K562 (cell line): ENCODE measurements at regions not wholly inside any gene's neighbourhood (a gene's known extent, or its start where the extent isn't known, plus 50 kb on each side); places are given as distances from the start of the nearest gene placed in this dataset.

Experiments used
- ATF7 ChIP-seq: fragments of 450-650 bp; IDR thresholded peaks from 2 replicates; pipeline ENCODE4 v1.7.1; 2014; ENCODE audit warnings: mild to moderate bottlenecking, moderate library complexity
- CBFB ChIP-seq: sonication (generic); formaldehyde crosslinking; IDR thresholded peaks from 2 replicates; pipeline ENCODE4 v1.4.0; 2020; ENCODE audit warnings: mild to moderate bottlenecking, missing genetic modification reagents
- CTCF ChIP-seq, 3 experiments: IDR thresholded peaks in 2 of 3; conservative IDR thresholded peaks in 1 of 3; 2 replicates each; pipeline ENCODE4 v1.5.1; 2011 to 2012; ENCODE audit warnings: low read length in 3 of 3, mild to moderate bottlenecking in 3 of 3, control low read depth in 2 of 3, improper control_type of control experiment in 1 of 3, inconsistent platforms in 1 of 3, low read depth in 1 of 3, mixed read lengths in 1 of 3, moderate library complexity in 1 of 3; ENCODE audit not compliant: insufficient read depth in 2 of 3
- GTF2F1 ChIP-seq: IDR thresholded peaks from 2 replicates; pipeline ENCODE4 v1.6.1; 2011; ENCODE audit warnings: low read depth, low read length, improper control_type of control experiment
- NBN ChIP-seq: fragments of 450-650 bp; IDR thresholded peaks from 2 replicates; pipeline ENCODE4 v1.6.1; 2016; ENCODE audit warnings: low read depth, mild to moderate bottlenecking
- PHF8 ChIP-seq: fragments of 200-600 bp; sonication (generic); IDR thresholded peaks from 2 replicates; pipeline ENCODE4 v1.6.1; 2012; ENCODE audit warnings: mixed run types, mild to moderate bottlenecking, inconsistent platforms, low read length, moderate library complexity, borderline replicate concordance
- POLR2AphosphoS5 ChIP-seq: IDR thresholded peaks from 2 replicates; pipeline ENCODE4 v1.6.1; 2011; ENCODE audit warnings: mild to moderate bottlenecking, low read depth, low read length, moderate library complexity; ENCODE audit not compliant: control insufficient read depth, insufficient read depth
- RBM22 ChIP-seq: fragments of 200-400 bp; formaldehyde crosslinking; IDR thresholded peaks from 2 replicates; pipeline ENCODE4 v1.6.1; 2018; ENCODE audit warnings: low read length, low read depth; ENCODE audit not compliant: poor library complexity, severe bottlenecking
- RNF2 ChIP-seq: sonication (generic); IDR thresholded peaks from 2 replicates; pipeline ENCODE4 v1.6.1; 2016
- TCF7 ChIP-seq: sonication (generic); IDR thresholded peaks from 2 replicates; pipeline ENCODE4 v1.6.1; 2016; ENCODE audit warnings: antibody characterized with exemption, borderline replicate concordance
- TRIM24 ChIP-seq, 2 experiments: fragments of 450-650 bp; IDR thresholded peaks; 2 replicates each; pipeline ENCODE4 v1.6.1; 2016
- ZNF354B ChIP-seq: fragments of 250-450 bp; sonication (Bioruptor Pico); IDR thresholded peaks from 2 replicates; pipeline ENCODE4 v1.4.0; 2020
- ZNF561 ChIP-seq: fragments of 450-650 bp; formaldehyde crosslinking; conservative IDR thresholded peaks from 2 replicates; pipeline ENCODE4 v1.4.0; 2020; ENCODE audit warnings: mild to moderate bottlenecking, moderate library complexity

DNA sequence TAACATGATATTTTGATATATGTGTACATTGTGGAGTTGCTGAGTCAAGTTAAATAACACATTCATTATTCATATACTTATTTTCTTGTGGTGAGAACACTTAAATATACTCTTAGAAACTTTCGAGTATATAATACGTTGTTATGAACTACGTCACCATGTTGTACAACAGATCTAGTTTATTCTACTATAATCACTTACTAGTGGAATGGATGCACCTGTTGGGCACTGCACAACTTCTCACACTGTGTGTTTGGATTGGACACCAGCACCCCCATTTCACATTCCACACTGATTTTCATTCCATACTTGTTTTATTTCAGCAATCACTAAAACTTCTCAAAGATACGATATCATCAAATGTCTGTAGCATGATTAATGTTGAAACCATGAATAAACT lies 407.3 kb downstream of the RPS24 start:
- TF ChIP-seq TRIM24 (IDR thresholded peaks at IDR 0.05) (no peak), ATF7 (no peak), POLR2AphosphoS5 (no peak), CTCF (IDR thresholded peaks at IDR 0.05 in 2 of 3, conservative IDR thresholded peaks at IDR 0.05 in 1 of 3; ENCODE audit: insufficient read depth in 2 of 3, low read depth in 1 of 3, low read length in 3 of 3) (no peak), ZNF561 (CRISPR knock-in tag) (no peak), ZNF354B (no peak), PHF8 (no peak), RNF2 (no peak), RBM22 (no peak), NBN (no peak), CBFB (CRISPR knock-in tag) (no peak), TCF7 (no peak), GTF2F1 (no peak)
